ENCODE measurements at regions not wholly inside any gene's neighbourhood (a gene's known extent, or its start where the extent isn't known, plus 50 kb on each side); places are given as distances from the start of the nearest gene placed in this dataset.

- no peak for DNase-seq (ENCODE audit: low read depth, low spot score)
- in situ Hi-C loops (cut with HindIII; ENCODE audit: low pct_unique_long_range_greater_than_20kb, low sequenced_read_pairs): no loop called here
Measured at GRCh38 chr3:159926573-159926972, 62.1 kb upstream of the IL12A start.

GRCh38 chr3:159928071-159928491 lies 60.6 kb upstream of the IL12A start:
- no peak for DNase-seq (ENCODE audit: low read depth, low spot score)
- in situ Hi-C loops (cut with HindIII; ENCODE audit: low pct_unique_long_range_greater_than_20kb, low sequenced_read_pairs): no loop called here

- in situ Hi-C loops (cut with HindIII; ENCODE audit: low pct_unique_long_range_greater_than_20kb, low sequenced_read_pairs): no loop called here
- no peak for DNase-seq (ENCODE audit: low read depth, low spot score)
Measured at GRCh38 chr3:159928666-159929065, 60.0 kb upstream of the IL12A start.

- DNase-seq (ENCODE audit: low read depth, low spot score): peak; percentile 38
- in situ Hi-C loops (cut with HindIII; ENCODE audit: low pct_unique_long_range_greater_than_20kb, low sequenced_read_pairs): no loop called here
Measured at GRCh38 chr3:159929171-159930141, 59.2 kb upstream of the IL12A start.

- no peak for DNase-seq (ENCODE audit: low read depth, low spot score)
- in situ Hi-C loops (cut with HindIII; ENCODE audit: low pct_unique_long_range_greater_than_20kb, low sequenced_read_pairs): no loop called here
Measured at GRCh38 chr3:159934216-159934615, 54.4 kb upstream of the IL12A start.

GRCh38 chr3:159936541-159936940 lies 52.1 kb upstream of the IL12A start:
- in situ Hi-C loops (cut with HindIII; ENCODE audit: low pct_unique_long_range_greater_than_20kb, low sequenced_read_pairs): no loop called here
- no peak for DNase-seq (ENCODE audit: low read depth, low spot score)

GRCh38 chr3:159937561-159938166 lies 51.0 kb upstream of the IL12A start:
- in situ Hi-C loops (cut with HindIII; ENCODE audit: low pct_unique_long_range_greater_than_20kb, low sequenced_read_pairs): no loop called here
- DNase-seq (ENCODE audit: low read depth, low spot score): no peak

GRCh38 chr3:159938714-159939113 lies 49.9 kb upstream of the IL12A start:
- no peak for DNase-seq (ENCODE audit: low read depth, low spot score)
- in situ Hi-C loops (cut with HindIII; ENCODE audit: low pct_unique_long_range_greater_than_20kb, low sequenced_read_pairs): no loop called here

Small RNAs in the stretch of these regions (small RNA-seq; reads per million reads assigned to genes)
- gene MIR3919: 0 reads per million in 2 experiments
- gene RNU2-31P: 0 reads per million in 2 experiments

Data from SK-MEL-5 (cell line).